AG10803 (cell line): ENCODE measurements at regions not wholly inside any gene's neighbourhood (a gene's known extent, or its start where the extent isn't known, plus 50 kb on each side); places are given as distances from the start of the nearest gene placed in this dataset.

Experiments used
- DNase-seq: peaks from one replicate; pipeline ENCODE4 v3.0.0; 2010; ENCODE audit warnings: low read depth
- H3K4me3 ChIP-seq: 2 replicates; pipeline ENCODE4 v1.5.1; 2011; ENCODE audit warnings: mild to moderate bottlenecking, low read length, control low read depth
- TF ChIP-seq, protein P1 (sequence below): conservative IDR thresholded peaks from 2 replicates; pipeline ENCODE4 v1.5.1; 2011; ENCODE audit warnings: mild to moderate bottlenecking, low read length, control low read depth, inconsistent platforms

DNA sequence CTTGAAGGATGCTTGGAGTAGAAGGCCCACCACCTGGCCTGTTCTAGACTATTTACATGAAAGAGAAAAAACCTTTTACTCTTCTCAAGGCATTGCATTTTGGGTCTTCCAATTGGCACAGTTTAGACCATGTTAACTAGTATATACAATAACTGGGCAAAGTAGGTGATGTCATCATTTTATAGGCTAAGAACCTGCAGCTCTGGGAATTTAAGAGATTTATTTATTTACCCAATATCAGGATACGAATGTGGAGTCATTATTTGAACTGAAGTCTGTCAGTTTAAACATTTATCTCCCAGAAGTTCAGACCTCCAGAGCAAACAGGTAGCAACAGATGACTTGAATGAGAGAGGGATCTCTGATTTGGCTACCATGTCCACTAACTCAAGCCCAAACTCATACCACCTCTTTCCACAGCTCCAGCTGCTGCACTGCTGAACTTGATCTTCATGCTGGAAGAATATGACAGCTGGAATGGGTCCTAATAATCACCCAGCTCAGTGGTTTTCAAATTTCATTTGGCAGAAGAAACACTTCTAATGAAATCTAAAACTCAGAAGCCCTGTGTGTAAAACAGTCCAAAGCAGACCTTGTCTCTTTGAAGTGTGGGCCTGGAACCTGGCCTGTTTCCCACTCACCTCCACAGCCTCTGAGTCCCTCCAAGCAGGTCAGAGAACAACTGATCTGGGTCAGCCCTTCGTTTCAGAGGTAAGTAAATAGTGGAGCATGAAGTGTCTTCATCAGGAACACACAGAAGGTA, 179.2 kb downstream of the EMP1 start:
- TF ChIP-seq, protein P1, sequence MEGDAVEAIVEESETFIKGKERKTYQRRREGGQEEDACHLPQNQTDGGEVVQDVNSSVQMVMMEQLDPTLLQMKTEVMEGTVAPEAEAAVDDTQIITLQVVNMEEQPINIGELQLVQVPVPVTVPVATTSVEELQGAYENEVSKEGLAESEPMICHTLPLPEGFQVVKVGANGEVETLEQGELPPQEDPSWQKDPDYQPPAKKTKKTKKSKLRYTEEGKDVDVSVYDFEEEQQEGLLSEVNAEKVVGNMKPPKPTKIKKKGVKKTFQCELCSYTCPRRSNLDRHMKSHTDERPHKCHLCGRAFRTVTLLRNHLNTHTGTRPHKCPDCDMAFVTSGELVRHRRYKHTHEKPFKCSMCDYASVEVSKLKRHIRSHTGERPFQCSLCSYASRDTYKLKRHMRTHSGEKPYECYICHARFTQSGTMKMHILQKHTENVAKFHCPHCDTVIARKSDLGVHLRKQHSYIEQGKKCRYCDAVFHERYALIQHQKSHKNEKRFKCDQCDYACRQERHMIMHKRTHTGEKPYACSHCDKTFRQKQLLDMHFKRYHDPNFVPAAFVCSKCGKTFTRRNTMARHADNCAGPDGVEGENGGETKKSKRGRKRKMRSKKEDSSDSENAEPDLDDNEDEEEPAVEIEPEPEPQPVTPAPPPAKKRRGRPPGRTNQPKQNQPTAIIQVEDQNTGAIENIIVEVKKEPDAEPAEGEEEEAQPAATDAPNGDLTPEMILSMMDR: no peak
- no peak for DNase-seq
- H3K4me3 ChIP-seq: no peak overlapping the region

GRCh38 chr12:13374793-13375192, 178.3 kb downstream of the EMP1 start:
- TF ChIP-seq, protein P1: no peak
- no peak for DNase-seq

DNA sequence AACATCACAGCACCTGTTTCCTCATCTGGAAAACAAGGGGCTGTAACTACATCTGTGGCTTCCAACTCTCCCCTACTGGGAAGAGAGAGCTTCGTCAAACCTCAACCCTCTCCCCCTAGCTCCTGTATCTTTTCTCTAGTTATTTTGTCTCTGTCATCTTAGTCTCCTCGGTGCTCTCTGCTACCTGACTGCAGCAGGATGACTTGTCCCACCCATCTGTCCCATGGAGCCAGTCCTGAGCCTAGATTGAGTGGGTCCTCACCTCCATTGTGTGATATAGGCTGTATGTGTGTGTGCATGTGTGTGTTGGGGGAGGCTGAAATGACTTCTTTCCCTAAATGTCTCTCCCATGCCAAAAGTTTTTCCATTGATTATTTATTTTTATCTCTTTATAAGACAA, 177.3 kb downstream of the EMP1 start:
- no peak overlapping the region for H3K4me3 ChIP-seq
- DNase-seq: no peak
- TF ChIP-seq, protein P1: no peak

More at GRCh38 chr12:13374793-13375192, 178.3 kb downstream of the EMP1 start:
- no peak overlapping the region for H3K4me3 ChIP-seq

DNA sequence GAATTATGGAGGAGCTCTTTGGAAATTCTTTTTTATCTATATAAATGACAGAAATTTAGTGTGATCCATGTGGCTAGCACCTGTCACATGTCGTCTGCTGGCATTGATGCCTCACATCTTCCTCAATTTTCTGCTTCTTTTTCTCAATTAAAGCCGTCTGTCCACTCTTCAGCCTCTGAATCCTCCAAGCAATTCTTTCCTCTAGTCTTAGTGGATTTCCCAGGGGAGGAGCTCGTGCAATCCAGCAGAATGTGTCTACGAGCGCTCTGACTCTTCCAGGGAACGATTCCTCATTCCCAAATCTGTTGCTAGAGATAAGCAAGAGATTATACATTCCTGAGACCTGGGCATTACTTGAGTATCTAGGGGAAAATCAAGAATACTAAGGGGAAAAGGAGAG, 176.6 kb downstream of the EMP1 start:
- H3K4me3 ChIP-seq: no peak overlapping the region
- TF ChIP-seq, protein P1: no peak
- no peak for DNase-seq

- no peak overlapping the region for H3K4me3 ChIP-seq
- no peak for DNase-seq
- TF ChIP-seq, protein P1: no peak
These were observed 175.9 kb downstream of the EMP1 start for GRCh38 chr12:13372386-13372785.

- H3K4me3 ChIP-seq: no peak overlapping the region
- no peak for DNase-seq
- TF ChIP-seq, protein P1: no peak
These were observed 175.3 kb downstream of the EMP1 start for GRCh38 chr12:13371797-13372196.

- no peak overlapping the region for H3K4me3 ChIP-seq
- TF ChIP-seq, protein P1: no peak
- DNase-seq: no peak
These were observed 174.8 kb downstream of the EMP1 start for GRCh38 chr12:13371367-13371766.
